ENCODE measurements at regions not wholly inside any gene's neighbourhood (a gene's known extent, or its start where the extent isn't known, plus 50 kb on each side); places are given as distances from the start of the nearest gene placed in this dataset.

- TF ChIP-seq CTCF (IDR thresholded peaks at IDR 0.05; ENCODE audit: insufficient read depth, low read length, missing control alignments) = no peak
- ChIA-PET CTCF (no interaction called here), POLR2A (no interaction called here)
- DNase-seq (ENCODE audit: low read depth, low spot score) = no peak
- no peak overlapping the region for H3K4me3 ChIP-seq (ENCODE audit: low read depth, low read length)
Observed at GRCh38 chr11:103010891-103011290, 55.4 kb upstream of the MMP13 start.

GRCh38 chr11:103007521-103007920, 52.0 kb upstream of the MMP13 start:
- POLR2A ChIA-PET = interaction anchor here (0.7 kb wide), 1 partner anchor 17 kb away, joined by 3 read pairs; no protein-coding TSS in a partner anchor
- CTCF ChIA-PET = interaction anchor here (0.7 to 1.2 kb wide), 3 partner anchors 29 to 93 kb away, joined by 3 to 6 read pairs (median 4); no protein-coding TSS in a partner anchor
- H3K4me3 ChIP-seq (ENCODE audit: low read depth, low read length) = no peak overlapping the region
- TF ChIP-seq CTCF (IDR thresholded peaks at IDR 0.05; ENCODE audit: insufficient read depth, low read length, missing control alignments) = no peak
- no peak for DNase-seq (ENCODE audit: low read depth, low spot score)

All from AG04449 (cell line).